Lung (tissue), 11 donors: ENCODE measurements at regions not wholly inside any gene's neighbourhood (a gene's known extent, or its start where the extent isn't known, plus 50 kb on each side); places are given as distances from the start of the nearest gene placed in this dataset.

Experiments used
- ATAC-seq: fragments of 200-7000 bp; cut with Tn5 transposase; one replicate; pipeline ENCODE4 v1.9.1; 2020; ENCODE audit warnings: moderate number of reproducible peaks; ENCODE audit not compliant: insufficient read depth, low FRiP score
- DNase-seq, 3 donors: peaks; one replicate each; pipeline ENCODE4 v3.0.0-alpha.2; 2013 to 2017
- H3K27ac ChIP-seq, 2 donors: one replicate each; pipeline ENCODE4 v1.5.1; 2013; ENCODE audit warnings: mild to moderate bottlenecking in 2 of 2, moderate library complexity in 2 of 2, control low read depth in 1 of 2, inconsistent platforms in 1 of 2, low read depth in 1 of 2, low read length in 1 of 2
- H3K27me3 ChIP-seq, 3 donors: one replicate each; pipeline ENCODE4 v1.5.1; 2013; ENCODE audit warnings: low read length in 2 of 3; ENCODE audit not compliant: control insufficient read depth in 3 of 3, insufficient read depth in 3 of 3
- H3K36me3 ChIP-seq, 4 donors: one replicate each; pipeline ENCODE4 v1.5.1; 2013; ENCODE audit warnings: low read length in 4 of 4, mild to moderate bottlenecking in 1 of 4, moderate library complexity in 1 of 4; ENCODE audit not compliant: control insufficient read depth in 4 of 4, insufficient read depth in 4 of 4
- H3K4me1 ChIP-seq, 5 donors: one replicate each; pipeline ENCODE4 v1.5.1; 2013; ENCODE audit warnings: low read length in 5 of 5, mild to moderate bottlenecking in 2 of 5, moderate library complexity in 1 of 5; ENCODE audit not compliant: control insufficient read depth in 5 of 5, insufficient read depth in 5 of 5
- H3K4me3 ChIP-seq: one replicate; pipeline ENCODE4 v1.5.1; 2013; ENCODE audit warnings: mild to moderate bottlenecking, control low read depth, moderate library complexity
- H3K9ac ChIP-seq, 2 donors: one replicate each; pipeline ENCODE4 v1.5.1; 2013; ENCODE audit warnings: low read length in 2 of 2, control low read depth in 1 of 2; ENCODE audit not compliant: insufficient read depth in 1 of 2
- H3K9me3 ChIP-seq, 4 donors: one replicate each; pipeline ENCODE4 v1.5.1; 2013; ENCODE audit warnings: low read length in 3 of 4, mild to moderate bottlenecking in 1 of 4, moderate library complexity in 1 of 4; ENCODE audit not compliant: control insufficient read depth in 4 of 4, insufficient read depth in 3 of 4
- CTCF ChIP-seq: IDR thresholded peaks from 2 replicates; pipeline ENCODE4 v1.5.1; 2012; ENCODE audit warnings: mild to moderate bottlenecking; ENCODE audit errors: control extremely low read depth, extremely low read depth
- WGBS, 2 donors: extraction: QIAGEN DNeasy Blood & Tissue Kit; methylation state at CpG; one replicate each; pipeline ENCODE4 v1.1.7; 2013; 5-methylcytosine and 5-hydroxymethylcytosine counted together
- donor health status: control.
- donor health status: control.
- donor health status: Bipolar disorder and iron deficiency.
- donor health status: healthy.
- donor health status: DM: yes; HTN: yes; CAD: no.

GRCh38 chr10:123485341-123485960, 180.7 kb upstream of the GPR26 start:
- ATAC-seq, result no peak
- WGBS, 2 donors, result 75 to 77% methylated on average over 7 of the region's 7 CpGs

DNA sequence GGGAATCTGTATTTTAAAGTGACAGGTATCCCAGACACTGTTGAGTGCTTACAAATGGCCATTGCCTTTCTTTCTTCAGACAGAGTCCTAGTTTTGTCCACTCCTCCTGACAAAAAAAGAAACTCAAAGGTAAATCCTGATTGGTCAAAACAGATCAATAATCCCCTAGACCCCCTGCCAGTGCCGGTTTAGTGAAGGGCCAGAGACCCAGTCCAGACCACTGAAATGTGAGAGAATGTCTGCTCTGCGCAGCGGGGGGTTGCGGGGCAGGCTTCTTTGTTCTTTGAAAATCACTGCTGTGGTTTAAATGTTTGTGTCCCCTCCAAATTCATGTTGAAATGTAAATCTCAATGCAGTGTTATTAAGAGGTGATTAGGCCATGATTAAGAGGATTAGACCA, 177.7 kb upstream of the GPR26 start:
- no peak overlapping the region for H3K27ac ChIP-seq
- TF ChIP-seq CTCF, result no peak
- DNase-seq (no peak), ATAC-seq (no peak)
- WGBS, 2 donors, result 76 to 81% methylated on average over 4 of the region's 4 CpGs
- no peaks in the 10 kb centered on the region for H3K4me1 ChIP-seq
- H3K9me3 ChIP-seq, result peaks cover 0 to 14% (median 0%) of the 10 kb centered on the region in 4 donors
- peaks cover 5 to 46% (median 23%) of the 10 kb centered on the region in 3 donors for H3K27me3 ChIP-seq
- H3K9ac ChIP-seq, result no peak overlapping the region
- no peaks in the 10 kb centered on the region for H3K36me3 ChIP-seq
- H3K4me3 ChIP-seq, result no peak overlapping the region

More at GRCh38 chr10:123485341-123485960, 180.7 kb upstream of the GPR26 start:
- peaks cover 0 to 28% (median 1%) of the 10 kb centered on the region in 3 donors for H3K27me3 ChIP-seq
- H3K36me3 ChIP-seq, result no peaks in the 10 kb centered on the region
- no peak overlapping the region for H3K9ac ChIP-seq
- DNase-seq, result no peak
- no peak overlapping the region for H3K4me3 ChIP-seq
- no peak for TF ChIP-seq CTCF
- no peaks in the 10 kb centered on the region for H3K4me1 ChIP-seq
- peaks cover 0 to 7% (median 0%) of the 10 kb centered on the region in 4 donors for H3K9me3 ChIP-seq
- H3K27ac ChIP-seq, result no peak overlapping the region

DNA sequence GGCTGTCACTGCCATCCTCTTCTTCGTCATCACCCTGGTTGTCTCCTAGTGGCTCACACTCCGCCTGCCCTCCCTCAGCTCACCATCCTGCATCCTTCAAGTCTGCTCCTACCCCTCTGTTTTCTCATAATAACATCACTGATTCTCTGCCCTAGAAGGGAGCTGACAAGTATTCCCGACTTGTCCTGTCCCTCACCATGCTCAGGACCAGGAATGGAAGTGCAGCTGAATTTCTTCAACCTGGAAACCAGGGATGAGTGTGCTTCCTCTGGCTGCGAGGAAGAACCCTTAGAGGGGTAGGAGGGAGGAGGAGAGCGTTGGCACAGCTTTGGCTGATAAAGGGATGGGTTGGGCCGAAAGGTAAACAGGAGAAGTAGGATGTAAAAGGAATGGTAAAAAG, 174.8 kb upstream of the GPR26 start:
- DNase-seq, result no peak
- Histone ChIP-seq H3K27ac (no peak overlapping the region), H3K9ac (no peak overlapping the region), H3K27me3 (peaks cover 5 to 31% (median 26%) of the 10 kb centered on the region in 3 donors), H3K4me3 (no peak overlapping the region), H3K36me3 (no peaks in the 10 kb centered on the region), H3K4me1 (peaks cover 0 to 8% (median 3%) of the 10 kb centered on the region in 5 donors), H3K9me3 (peaks cover 0 to 10% (median 0%) of the 10 kb centered on the region in 4 donors)
- WGBS, 2 donors, result 69 to 77% methylated on average over 6 of the region's 6 CpGs
- no peak for TF ChIP-seq CTCF
- no peak for ATAC-seq

- Histone ChIP-seq H3K9ac (no peak overlapping the region), H3K27ac (no peak overlapping the region), H3K9me3 (peaks cover 0 to 9% (median 0%) of the 10 kb centered on the region in 4 donors), H3K27me3 (peaks cover 5 to 31% (median 26%) of the 10 kb centered on the region in 3 donors), H3K4me3 (no peak overlapping the region), H3K36me3 (no peaks in the 10 kb centered on the region), H3K4me1 (peaks cover 0 to 8% (median 3%) of the 10 kb centered on the region in 5 donors)
- 31 to 38% methylated on average over 14 of the region's 14 CpGs for WGBS, 2 donors
- TF ChIP-seq CTCF, result no peak
- DNase-seq (no peak), ATAC-seq (no peak)
Observed at GRCh38 chr10:123492016-123492415, 174.1 kb upstream of the GPR26 start.
